ENCODE measurements at regions not wholly inside any gene's neighbourhood (a gene's known extent, or its start where the extent isn't known, plus 50 kb on each side); places are given as distances from the start of the nearest gene placed in this dataset.
"Not testable (repeated sequence)": the region's sequence is repeated elsewhere in the genome, so short reads cannot be mapped to it uniquely, and the experiment has no call there.

DNA sequence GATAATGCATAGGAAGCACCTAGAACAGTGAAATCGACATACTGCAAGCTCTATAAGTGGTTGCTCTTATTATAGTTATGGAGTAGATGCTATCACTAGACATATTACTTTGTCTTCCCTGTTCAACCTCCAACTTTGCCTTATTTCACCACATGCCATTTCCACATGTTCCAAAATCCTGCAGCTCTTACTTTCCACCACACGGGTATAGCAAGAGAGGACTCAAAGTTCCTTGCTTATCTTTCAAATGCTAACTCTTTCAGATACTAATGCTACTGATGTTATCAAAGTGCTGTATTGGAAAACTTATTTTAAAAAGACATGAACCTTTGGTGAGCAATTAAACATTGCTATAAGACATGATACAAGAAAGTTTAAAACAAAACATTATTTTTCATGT lies 1130.1 kb downstream of the HACE1 start:
- WGBS, 2 experiments, result 83 to 92% methylated on average over 2 of the region's 2 CpGs
- Histone ChIP-seq H3K36me3 (ENCODE audit: control insufficient read depth, insufficient read depth, low read length) (no peaks in the 10 kb centered on the region), H3K27ac (ENCODE audit: insufficient read depth, low read depth, low read length, poor library complexity, severe bottlenecking) (no peak overlapping the region), H3K9me3 (ENCODE audit: control insufficient read depth, low read length) (no peaks in the 10 kb centered on the region), H3K27me3 (ENCODE audit: control insufficient read depth, insufficient read depth, low read length, poor library complexity, severe bottlenecking) (no peaks in the 10 kb centered on the region), H3K4me3 (ENCODE audit: insufficient read depth, low read depth, low read length) (no peak overlapping the region), H3K4me1 (ENCODE audit: control insufficient read depth, insufficient read depth, low read length) (no peaks in the 10 kb centered on the region)

GRCh38 chr6:103723438-103724322 lies 1136.0 kb downstream of the HACE1 start:
- Histone ChIP-seq H3K27ac (ENCODE audit: insufficient read depth, low read depth, low read length, poor library complexity, severe bottlenecking) (no peak overlapping the region), H3K9me3 (ENCODE audit: control insufficient read depth, low read length) (no peaks in the 10 kb centered on the region), H3K36me3 (ENCODE audit: control insufficient read depth, insufficient read depth, low read length) (no peaks in the 10 kb centered on the region), H3K4me1 (ENCODE audit: control insufficient read depth, insufficient read depth, low read length) (no peaks in the 10 kb centered on the region), H3K4me3 (ENCODE audit: insufficient read depth, low read depth, low read length) (no peak overlapping the region), H3K27me3 (ENCODE audit: control insufficient read depth, insufficient read depth, low read length, poor library complexity, severe bottlenecking) (no peaks in the 10 kb centered on the region)

DNA sequence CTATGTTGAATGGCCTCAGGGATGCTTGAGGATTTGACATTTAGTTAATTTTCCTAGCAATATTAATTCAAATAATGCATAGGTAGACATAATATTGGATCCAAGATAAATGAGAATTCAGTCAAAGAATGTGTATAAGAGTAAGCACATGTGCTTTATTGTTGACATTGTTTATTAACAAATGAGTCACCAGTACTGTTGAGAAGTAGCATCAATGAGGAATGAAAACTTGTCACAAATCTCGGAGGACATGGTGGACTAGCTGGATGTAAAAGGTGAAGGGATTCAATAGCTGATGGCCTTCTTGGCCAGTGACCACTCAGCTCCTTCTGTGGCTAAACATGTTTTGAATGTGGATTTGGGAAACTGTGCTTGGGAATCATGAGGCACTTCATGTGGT lies 1137.0 kb downstream of the HACE1 start:
- 92 to 95% methylated on average over 1 of the region's 1 CpG for WGBS, 2 experiments
- Histone ChIP-seq H3K36me3 (ENCODE audit: control insufficient read depth, insufficient read depth, low read length) (no peaks in the 10 kb centered on the region), H3K27me3 (ENCODE audit: control insufficient read depth, insufficient read depth, low read length, poor library complexity, severe bottlenecking) (no peaks in the 10 kb centered on the region), H3K4me3 (ENCODE audit: insufficient read depth, low read depth, low read length) (no peak overlapping the region), H3K4me1 (ENCODE audit: control insufficient read depth, insufficient read depth, low read length) (no peaks in the 10 kb centered on the region), H3K27ac (ENCODE audit: insufficient read depth, low read depth, low read length, poor library complexity, severe bottlenecking) (no peak overlapping the region), H3K9me3 (ENCODE audit: control insufficient read depth, low read length) (no peaks in the 10 kb centered on the region)

DNA sequence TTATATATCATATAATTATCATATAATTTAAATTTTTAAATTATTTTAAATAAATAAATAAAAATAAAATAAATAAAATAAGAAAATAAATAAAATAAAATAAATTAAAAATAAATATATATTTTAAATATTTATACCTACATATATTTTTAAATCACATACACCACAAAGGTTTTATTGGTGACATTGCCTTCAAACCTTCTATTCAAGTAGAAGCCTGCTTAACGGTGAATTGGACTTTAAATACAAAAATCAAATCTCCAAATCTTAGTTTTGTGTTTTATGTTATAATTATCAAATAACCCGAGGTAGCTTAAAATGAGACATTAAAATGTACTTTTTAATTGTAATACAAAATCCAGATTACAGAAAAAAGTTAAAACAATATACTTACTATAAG lies 1137.8 kb downstream of the HACE1 start:
- Histone ChIP-seq H3K9me3 (ENCODE audit: control insufficient read depth, low read length) (no peaks in the 10 kb centered on the region), H3K4me1 (ENCODE audit: control insufficient read depth, insufficient read depth, low read length) (no peaks in the 10 kb centered on the region), H3K36me3 (ENCODE audit: control insufficient read depth, insufficient read depth, low read length) (no peaks in the 10 kb centered on the region), H3K27me3 (ENCODE audit: control insufficient read depth, insufficient read depth, low read length, poor library complexity, severe bottlenecking) (no peaks in the 10 kb centered on the region), H3K27ac (ENCODE audit: insufficient read depth, low read depth, low read length, poor library complexity, severe bottlenecking) (no peak overlapping the region), H3K4me3 (ENCODE audit: insufficient read depth, low read depth, low read length) (no peak overlapping the region)
- WGBS, 2 experiments, result 100% methylated on average over 1 of the region's 2 CpGs; no CpG with 5 or more reads in 1 of the 2 experiments

DNA sequence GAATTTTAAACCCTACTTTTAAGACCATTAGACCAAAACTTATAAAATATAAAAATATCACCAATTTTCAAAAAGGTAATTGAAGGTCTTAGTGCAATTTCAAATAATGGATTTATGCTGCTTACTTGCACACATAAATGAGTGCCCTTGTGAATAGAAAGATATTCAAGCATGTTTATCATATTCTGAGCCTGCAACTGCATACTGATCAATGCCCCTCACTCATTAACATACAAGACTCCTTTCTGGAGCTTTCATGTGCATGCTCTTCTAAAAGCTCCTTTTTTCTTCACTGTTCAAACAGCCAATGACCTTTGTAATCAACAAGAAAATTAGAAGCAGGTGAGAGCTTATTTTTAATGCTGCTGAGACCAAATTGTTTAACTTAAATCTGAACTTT lies 1139.3 kb downstream of the HACE1 start:
- Histone ChIP-seq H3K27me3 (ENCODE audit: control insufficient read depth, insufficient read depth, low read length, poor library complexity, severe bottlenecking) (no peaks in the 10 kb centered on the region), H3K4me3 (ENCODE audit: insufficient read depth, low read depth, low read length) (no peak overlapping the region), H3K4me1 (ENCODE audit: control insufficient read depth, insufficient read depth, low read length) (no peaks in the 10 kb centered on the region), H3K27ac (ENCODE audit: insufficient read depth, low read depth, low read length, poor library complexity, severe bottlenecking) (no peak overlapping the region), H3K9me3 (ENCODE audit: control insufficient read depth, low read length) (no peaks in the 10 kb centered on the region), H3K36me3 (ENCODE audit: control insufficient read depth, insufficient read depth, low read length) (no peaks in the 10 kb centered on the region)

DNA sequence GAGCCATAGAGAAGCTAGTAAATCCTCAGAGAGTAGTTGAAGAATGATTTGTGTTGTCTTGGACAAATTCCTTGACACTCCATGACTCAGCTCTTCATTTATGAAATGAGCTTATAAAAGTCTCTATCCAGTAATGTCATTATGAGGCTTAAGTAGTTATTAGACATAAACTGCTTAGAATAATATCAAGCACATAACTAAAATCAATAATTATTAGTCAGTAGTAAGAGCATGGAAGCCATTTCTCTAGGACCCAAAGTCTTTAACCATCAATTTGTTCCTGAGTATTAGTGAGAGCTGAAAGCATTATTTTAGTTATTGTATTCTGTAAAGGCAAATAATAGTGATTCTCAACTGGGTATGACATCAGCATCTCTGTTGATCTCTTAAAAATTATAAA lies 1140.2 kb downstream of the HACE1 start:
- Histone ChIP-seq H3K36me3 (ENCODE audit: control insufficient read depth, insufficient read depth, low read length) (no peaks in the 10 kb centered on the region), H3K27ac (ENCODE audit: insufficient read depth, low read depth, low read length, poor library complexity, severe bottlenecking) (no peak overlapping the region), H3K27me3 (ENCODE audit: control insufficient read depth, insufficient read depth, low read length, poor library complexity, severe bottlenecking) (no peaks in the 10 kb centered on the region), H3K4me1 (ENCODE audit: control insufficient read depth, insufficient read depth, low read length) (no peaks in the 10 kb centered on the region), H3K9me3 (ENCODE audit: control insufficient read depth, low read length) (no peaks in the 10 kb centered on the region), H3K4me3 (ENCODE audit: insufficient read depth, low read depth, low read length) (no peak overlapping the region)

GRCh38 chr6:103715269-103715668 lies 1144.5 kb downstream of the HACE1 start:
- no peak overlapping the region for H3K4me3 ChIP-seq (ENCODE audit: insufficient read depth, low read depth, low read length)
- 98 to 100% methylated on average over 1 to 2 of the region's 2 CpGs for WGBS, 2 experiments
- no peaks in the 10 kb centered on the region for H3K27me3 ChIP-seq (ENCODE audit: control insufficient read depth, insufficient read depth, low read length, poor library complexity, severe bottlenecking)
- no peaks in the 10 kb centered on the region for H3K9me3 ChIP-seq (ENCODE audit: control insufficient read depth, low read length)
- H3K4me1 ChIP-seq (ENCODE audit: control insufficient read depth, insufficient read depth, low read length), result no peaks in the 10 kb centered on the region
- H3K36me3 ChIP-seq (ENCODE audit: control insufficient read depth, insufficient read depth, low read length), result no peaks in the 10 kb centered on the region
- no peak overlapping the region for H3K27ac ChIP-seq (ENCODE audit: insufficient read depth, low read depth, low read length, poor library complexity, severe bottlenecking)

DNA sequence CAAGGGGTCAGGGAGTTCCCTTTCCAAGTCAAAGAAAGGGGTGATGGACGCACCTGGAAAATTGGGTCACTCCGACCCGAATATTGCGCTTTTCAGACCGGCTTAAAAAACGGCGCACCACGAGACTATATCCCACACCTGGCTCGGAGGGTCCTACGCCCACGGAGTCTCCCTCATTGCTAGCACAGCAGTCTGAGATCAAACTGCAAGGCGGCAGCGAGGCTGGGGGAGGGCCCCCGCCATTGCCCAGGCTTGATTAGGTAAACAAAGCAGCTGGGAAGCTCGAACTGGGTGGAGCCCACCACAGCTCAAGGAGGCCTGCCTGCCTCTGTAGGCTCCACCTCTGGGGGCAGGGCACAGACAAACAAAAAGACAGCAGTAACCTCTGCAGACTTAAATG lies 1150.5 kb downstream of the HACE1 start:
- not testable (repeated sequence) for H3K4me1 ChIP-seq (ENCODE audit: control insufficient read depth, insufficient read depth, low read length); H3K9me3 ChIP-seq (ENCODE audit: control insufficient read depth, low read length); H3K4me3 ChIP-seq (ENCODE audit: insufficient read depth, low read depth, low read length); H3K27me3 ChIP-seq (ENCODE audit: control insufficient read depth, insufficient read depth, low read length, poor library complexity, severe bottlenecking); H3K36me3 ChIP-seq (ENCODE audit: control insufficient read depth, insufficient read depth, low read length); H3K27ac ChIP-seq (ENCODE audit: insufficient read depth, low read depth, low read length, poor library complexity, severe bottlenecking)
- 86 to 91% methylated on average over 15 of the region's 15 CpGs for WGBS, 2 experiments

DNA sequence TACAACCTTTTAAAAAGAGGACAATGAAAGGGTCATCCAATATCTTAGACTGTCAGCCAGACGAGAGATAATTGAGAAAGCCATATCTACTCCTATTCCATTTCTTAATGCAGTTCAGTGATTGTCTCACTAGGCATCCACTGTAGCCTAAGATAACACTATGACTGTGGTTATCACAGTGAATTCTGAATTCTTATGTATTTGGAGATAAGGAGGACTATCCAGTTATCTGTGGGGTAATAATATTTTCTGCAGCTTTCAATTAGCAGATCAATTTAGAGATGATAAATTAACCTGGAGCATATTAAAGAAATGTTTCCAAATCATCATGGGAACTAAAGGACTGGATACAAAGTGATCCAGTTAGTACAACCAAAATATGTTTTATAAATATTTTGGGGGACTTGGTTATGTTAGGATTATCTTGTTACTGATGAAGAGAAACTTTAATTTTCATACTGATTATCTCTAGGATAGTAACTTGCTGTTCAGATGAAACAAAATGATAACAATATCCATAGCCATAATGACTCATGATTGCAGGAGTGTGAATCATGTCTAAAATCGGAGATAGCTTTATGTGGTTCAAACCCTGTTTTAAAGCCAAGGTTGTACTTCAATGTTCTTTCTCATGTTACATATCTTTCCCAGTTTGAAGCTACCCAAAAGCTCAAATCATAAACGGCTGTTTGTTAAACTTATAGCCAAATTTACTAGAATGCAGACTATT lies 1152.0 kb downstream of the HACE1 start:
- no peaks in the 10 kb centered on the region for H3K27me3 ChIP-seq (ENCODE audit: control insufficient read depth, insufficient read depth, low read length, poor library complexity, severe bottlenecking)
- H3K4me1 ChIP-seq (ENCODE audit: control insufficient read depth, insufficient read depth, low read length), result no peaks in the 10 kb centered on the region
- H3K36me3 ChIP-seq (ENCODE audit: control insufficient read depth, insufficient read depth, low read length), result no peaks in the 10 kb centered on the region
- WGBS, 2 experiments, result 88 to 97% methylated on average over 2 to 3 of the region's 3 CpGs
- H3K27ac ChIP-seq (ENCODE audit: insufficient read depth, low read depth, low read length, poor library complexity, severe bottlenecking), result no peak overlapping the region
- H3K9me3 ChIP-seq (ENCODE audit: control insufficient read depth, low read length), result no peaks in the 10 kb centered on the region
- H3K4me3 ChIP-seq (ENCODE audit: insufficient read depth, low read depth, low read length), result no peak overlapping the region

DNA sequence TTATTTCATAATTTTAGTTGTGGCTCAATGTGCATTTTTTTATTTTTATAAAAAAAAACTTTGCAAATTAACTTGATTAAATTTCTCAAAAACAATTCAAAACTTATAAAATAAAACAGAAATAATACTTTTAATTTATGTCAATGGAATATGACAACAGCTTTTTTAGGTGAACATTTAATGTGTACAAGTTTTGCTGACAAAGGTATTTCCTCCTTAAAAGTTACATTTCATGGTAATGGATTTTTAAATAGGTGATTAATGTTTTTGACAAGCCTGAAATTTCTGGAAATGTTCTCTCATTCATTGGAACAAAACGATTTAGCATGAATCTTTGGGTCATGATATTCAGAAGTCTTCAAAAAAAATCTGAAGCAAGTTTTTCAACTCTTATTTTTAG lies 1160.0 kb downstream of the HACE1 start:
- no peak overlapping the region for H3K4me3 ChIP-seq (ENCODE audit: insufficient read depth, low read depth, low read length)
- H3K9me3 ChIP-seq (ENCODE audit: control insufficient read depth, low read length), result no peaks in the 10 kb centered on the region
- H3K4me1 ChIP-seq (ENCODE audit: control insufficient read depth, insufficient read depth, low read length), result no peaks in the 10 kb centered on the region
- H3K27ac ChIP-seq (ENCODE audit: insufficient read depth, low read depth, low read length, poor library complexity, severe bottlenecking), result no peak overlapping the region
- H3K36me3 ChIP-seq (ENCODE audit: control insufficient read depth, insufficient read depth, low read length), result no peaks in the 10 kb centered on the region
- H3K27me3 ChIP-seq (ENCODE audit: control insufficient read depth, insufficient read depth, low read length, poor library complexity, severe bottlenecking), result no peaks in the 10 kb centered on the region
- WGBS, 2 experiments, result 69 to 71% methylated on average over 1 of the region's 1 CpG
